ENCODE measurements at regions not wholly inside any gene's neighbourhood (a gene's known extent, or its start where the extent isn't known, plus 50 kb on each side); places are given as distances from the start of the nearest gene placed in this dataset.

DNA sequence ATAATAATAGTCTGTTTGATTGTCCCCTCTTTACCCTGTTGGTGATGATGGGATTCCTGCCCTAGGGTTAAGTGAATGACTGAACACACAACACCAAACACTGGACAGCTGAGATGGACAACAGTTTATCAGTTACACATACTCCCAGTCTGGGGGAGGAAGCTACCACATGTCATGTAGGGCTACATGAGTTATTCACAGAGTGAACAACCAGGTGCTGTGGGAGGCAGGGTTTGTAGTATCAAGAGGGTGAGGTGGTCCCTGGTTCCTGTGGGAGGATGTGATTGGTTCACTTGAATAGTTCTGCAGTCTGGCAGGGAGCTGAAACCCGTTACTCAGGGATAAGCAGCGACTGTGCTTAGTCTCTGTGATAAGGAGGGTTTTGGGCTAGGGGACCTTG lies 88.8 kb upstream of the AP1S2 start:
- intact Hi-C loops (cut with DNase I; ENCODE audit: low total_unique reads) = no loop called here
- H3K27ac ChIP-seq = no peak overlapping the region
- 60 to 80% (median 67%) methylated on average over 2 of the region's 2 CpGs for WGBS, 5 donors
- H3K27me3 ChIP-seq (replicated peaks in 1 of 7) = peaks cover 0 to 12% (median 0%) of the 10 kb centered on the region in 7 donors
- H3K4me1 ChIP-seq = no peaks in the 10 kb centered on the region
- DNase-seq = no peak
- no peak overlapping the region for H3K4me3 ChIP-seq
- peaks cover 0 to 6% (median 0%) of the 10 kb centered on the region in 8 donors for H3K9me3 ChIP-seq
- no peaks in the 10 kb centered on the region for H3K36me3 ChIP-seq
- TF ChIP-seq POLR2A (IDR thresholded peaks at IDR 0.05) = no peak
- TF ChIP-seq CTCF (IDR thresholded peaks at IDR 0.05 in 8 of 11, conservative IDR thresholded peaks at IDR 0.05 in 3 of 11) = no peak
- no peak for TF ChIP-seq POLR2AphosphoS5 (IDR thresholded peaks at IDR 0.05)

DNA sequence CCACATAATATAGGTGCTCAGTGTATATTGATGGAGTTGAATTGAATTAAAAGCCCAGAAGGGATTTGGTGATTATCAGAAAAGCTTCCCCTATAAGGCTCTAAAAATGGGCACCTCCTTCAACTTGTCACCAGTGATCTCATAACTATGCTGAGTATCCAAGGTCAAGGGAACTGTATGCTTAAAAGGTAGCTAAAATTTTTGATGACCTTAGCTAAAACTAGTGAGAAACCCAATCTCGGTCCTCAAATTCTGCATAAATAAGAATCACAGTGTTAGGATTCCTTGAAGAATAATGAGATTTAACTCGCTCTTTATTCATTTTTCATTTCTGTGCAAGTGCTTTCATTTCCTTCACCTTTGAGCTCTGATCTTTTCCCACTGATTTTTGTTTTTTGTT lies 87.7 kb upstream of the AP1S2 start:
- H3K27ac ChIP-seq = no peak overlapping the region
- H3K27me3 ChIP-seq (replicated peaks in 1 of 7) = peaks cover 0 to 11% (median 0%) of the 10 kb centered on the region in 7 donors
- DNase-seq = no peak
- H3K4me1 ChIP-seq = no peaks in the 10 kb centered on the region
- no peak overlapping the region for H3K4me3 ChIP-seq
- H3K36me3 ChIP-seq = no peaks in the 10 kb centered on the region
- WGBS, 5 donors = 38 to 94% (median 86%) methylated on average over 2 of the region's 2 CpGs
- intact Hi-C loops (cut with DNase I; ENCODE audit: low total_unique reads) = no loop called here
- peaks cover 0 to 6% (median 0%) of the 10 kb centered on the region in 8 donors for H3K9me3 ChIP-seq
- no peak for TF ChIP-seq CTCF (IDR thresholded peaks at IDR 0.05 in 8 of 11, conservative IDR thresholded peaks at IDR 0.05 in 3 of 11)

GRCh38 chrX:15939737-15940136 lies 85.1 kb upstream of the AP1S2 start:
- Histone ChIP-seq H3K36me3 (no peaks in the 10 kb centered on the region), H3K27me3 (replicated peaks in 1 of 7) (no peaks in the 10 kb centered on the region), H3K4me1 (no peaks in the 10 kb centered on the region), H3K27ac (no peak overlapping the region), H3K9me3 (peaks cover 0 to 6% (median 0%) of the 10 kb centered on the region in 8 donors), H3K4me3 (no peak overlapping the region)
- WGBS, 5 donors = 24 to 58% (median 43%) methylated on average over 2 of the region's 2 CpGs
- no peak for DNase-seq
- TF ChIP-seq POLR2A (IDR thresholded peaks at IDR 0.05) (no peak), POLR2AphosphoS5 (IDR thresholded peaks at IDR 0.05) (no peak), CTCF (IDR thresholded peaks at IDR 0.05 in 8 of 11, conservative IDR thresholded peaks at IDR 0.05 in 3 of 11) (no peak)
- intact Hi-C loops (cut with DNase I; ENCODE audit: low total_unique reads) = no loop called here

DNA sequence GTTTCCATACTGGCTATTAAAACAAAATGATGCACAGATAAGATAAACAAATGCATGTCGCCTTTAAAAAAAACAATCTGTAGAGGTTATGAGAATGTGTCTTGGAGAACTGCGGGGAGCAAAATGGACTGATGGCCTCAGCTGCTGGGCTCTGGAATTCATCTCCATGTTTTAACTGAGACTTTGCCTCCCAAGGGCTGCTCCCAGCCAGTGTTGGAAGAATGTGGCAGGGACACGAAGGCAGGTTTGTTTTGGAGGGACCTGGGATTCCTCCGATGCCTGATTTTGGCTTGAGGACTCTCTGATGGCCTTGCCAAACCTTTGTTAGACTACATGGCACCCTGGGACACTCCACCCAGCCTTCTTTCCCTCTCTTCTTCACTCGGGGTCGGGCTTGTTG lies 83.5 kb upstream of the AP1S2 start:
- WGBS, 5 donors = 74 to 95% (median 89%) methylated on average over 6 of the region's 6 CpGs
- H3K36me3 ChIP-seq = no peaks in the 10 kb centered on the region
- no peak overlapping the region for H3K27ac ChIP-seq
- H3K27me3 ChIP-seq (replicated peaks in 1 of 7) = no peaks in the 10 kb centered on the region
- no peaks in the 10 kb centered on the region for H3K4me1 ChIP-seq
- H3K4me3 ChIP-seq = no peak overlapping the region
- intact Hi-C loops (cut with DNase I; ENCODE audit: low total_unique reads) = no loop called here
- peaks cover 0 to 6% (median 0%) of the 10 kb centered on the region in 8 donors for H3K9me3 ChIP-seq
- no peak for DNase-seq
- no peak for TF ChIP-seq POLR2AphosphoS5 (IDR thresholded peaks at IDR 0.05)
- no peak for TF ChIP-seq POLR2A (IDR thresholded peaks at IDR 0.05)
- no peak for TF ChIP-seq CTCF (IDR thresholded peaks at IDR 0.05 in 8 of 11, conservative IDR thresholded peaks at IDR 0.05 in 3 of 11)
